ENCODE measurements at regions not wholly inside any gene's neighbourhood (a gene's known extent, or its start where the extent isn't known, plus 50 kb on each side); places are given as distances from the start of the nearest gene placed in this dataset.
A peak's percentile ranks its signal among the peaks of the same experiment; 100 is the strongest.

GRCh38 chr20:51132279-51132678, 109.4 kb upstream of the KCNG1 start:
- H3K4me2 ChIP-seq (ENCODE audit: low read length) = peak overlapping the region; percentile 4; the same call in 1 of the 2 replicates
- H3K9me2 ChIP-seq (replicated peaks; ENCODE audit: control insufficient read depth, low read length) = no peaks in the 10 kb centered on the region
- H3K4me1 ChIP-seq (ENCODE audit: control insufficient read depth, low read length) = peaks cover 50% of the 10 kb centered on the region
- H3K9me3 ChIP-seq (ENCODE audit: control insufficient read depth, insufficient read depth, low read length) = no peaks in the 10 kb centered on the region
- no peak overlapping the region for H3K4me3 ChIP-seq (ENCODE audit: low read length)
- no peaks in the 10 kb centered on the region for H3K79me2 ChIP-seq (ENCODE audit: control insufficient read depth, low read length)
- no peaks in the 10 kb centered on the region for H3K36me3 ChIP-seq (ENCODE audit: control insufficient read depth, low read length)
- H3K27me3 ChIP-seq (ENCODE audit: control insufficient read depth, low read length) = no peaks in the 10 kb centered on the region
- H3K27ac ChIP-seq (ENCODE audit: low read depth, low read length) = no peak overlapping the region
- no peak for TF ChIP-seq CTCF (IDR thresholded peaks at IDR 0.05; ENCODE audit: low read depth, low read length, poor library complexity, severe bottlenecking)
- no peak for TF ChIP-seq EZH2phosphoT487 (IDR thresholded peaks at IDR 0.05; ENCODE audit: borderline replicate concordance, low read length)
- no peaks in the 10 kb centered on the region for H4K20me1 ChIP-seq (ENCODE audit: control insufficient read depth, insufficient read depth, low read depth, low read length)
- H3F3A ChIP-seq (ENCODE audit: control insufficient read depth, insufficient read depth) = no peaks in the 10 kb centered on the region

- TF ChIP-seq EZH2phosphoT487 (IDR thresholded peaks at IDR 0.05; ENCODE audit: borderline replicate concordance, low read length) (no peak), CTCF (IDR thresholded peaks at IDR 0.05; ENCODE audit: low read depth, low read length, poor library complexity, severe bottlenecking) (no peak)
- H3K4me2 ChIP-seq (ENCODE audit: low read length) = no peak overlapping the region
- no peaks in the 10 kb centered on the region for H3K27me3 ChIP-seq (ENCODE audit: control insufficient read depth, low read length)
These were observed 108.9 kb upstream of the KCNG1 start for GRCh38 chr20:51131811-51132210.

GRCh38 chr20:51129147-51129776, 106.4 kb upstream of the KCNG1 start:
- no peaks in the 10 kb centered on the region for H3F3A ChIP-seq (ENCODE audit: control insufficient read depth, insufficient read depth)
- peaks cover 45% of the 10 kb centered on the region for H3K4me1 ChIP-seq (ENCODE audit: control insufficient read depth, low read length)
- no peaks in the 10 kb centered on the region for H3K9me3 ChIP-seq (ENCODE audit: control insufficient read depth, insufficient read depth, low read length)
- peak overlapping the region; percentile 50 for H3K4me2 ChIP-seq (ENCODE audit: low read length)
- no peaks in the 10 kb centered on the region for H3K27me3 ChIP-seq (ENCODE audit: control insufficient read depth, low read length)
- H3K4me3 ChIP-seq (ENCODE audit: low read length) = peak overlapping the region; percentile 18; the same call in 1 of the 2 replicates
- H3K27ac ChIP-seq (ENCODE audit: low read depth, low read length) = peak overlapping the region; percentile 45; the same call in 1 of the 2 replicates
- no peaks in the 10 kb centered on the region for H4K20me1 ChIP-seq (ENCODE audit: control insufficient read depth, insufficient read depth, low read depth, low read length)
- no peaks in the 10 kb centered on the region for H3K9me2 ChIP-seq (replicated peaks; ENCODE audit: control insufficient read depth, low read length)
- TF ChIP-seq EZH2phosphoT487 (IDR thresholded peaks at IDR 0.05; ENCODE audit: borderline replicate concordance, low read length) (no peak), CTCF (IDR thresholded peaks at IDR 0.05; ENCODE audit: low read depth, low read length, poor library complexity, severe bottlenecking) (no peak)
- H3K36me3 ChIP-seq (ENCODE audit: control insufficient read depth, low read length) = no peaks in the 10 kb centered on the region
- no peaks in the 10 kb centered on the region for H3K79me2 ChIP-seq (ENCODE audit: control insufficient read depth, low read length)

More at GRCh38 chr20:51131811-51132210, 108.9 kb upstream of the KCNG1 start:
- Histone ChIP-seq H3K9me2 (replicated peaks; ENCODE audit: control insufficient read depth, low read length) (no peaks in the 10 kb centered on the region), H3F3A (ENCODE audit: control insufficient read depth, insufficient read depth) (no peaks in the 10 kb centered on the region), H3K9me3 (ENCODE audit: control insufficient read depth, insufficient read depth, low read length) (no peaks in the 10 kb centered on the region), H3K27ac (ENCODE audit: low read depth, low read length) (no peak overlapping the region), H3K36me3 (ENCODE audit: control insufficient read depth, low read length) (no peaks in the 10 kb centered on the region), H4K20me1 (ENCODE audit: control insufficient read depth, insufficient read depth, low read depth, low read length) (no peaks in the 10 kb centered on the region), H3K4me1 (ENCODE audit: control insufficient read depth, low read length) (peaks cover 54% of the 10 kb centered on the region), H3K4me3 (ENCODE audit: low read length) (no peak overlapping the region), H3K79me2 (ENCODE audit: control insufficient read depth, low read length) (no peaks in the 10 kb centered on the region)

Measured in DOHH2 (cell line).